Liver (tissue), 8 donors: ENCODE measurements at regions not wholly inside any gene's neighbourhood (a gene's known extent, or its start where the extent isn't known, plus 50 kb on each side); places are given as distances from the start of the nearest gene placed in this dataset.

ENCODE experiments used
- DNase-seq: peaks from one replicate; pipeline ENCODE4 v3.0.0-alpha.2; 2017; ENCODE audit warnings: low spot score
- H3K27ac ChIP-seq, 2 donors: one replicate each; pipeline ENCODE4 v1.7.0; 2013; ENCODE audit warnings: inconsistent platforms in 2 of 2, low read length in 2 of 2, control low read depth in 1 of 2, low read depth in 1 of 2, mild to moderate bottlenecking in 1 of 2
- H3K27me3 ChIP-seq, 4 donors: one replicate each; pipeline versions ENCODE4 v1.6.1 to v1.7.0; 2013; ENCODE audit warnings: low read length in 3 of 4, inconsistent platforms in 1 of 4, mild to moderate bottlenecking in 1 of 4, moderate library complexity in 1 of 4; ENCODE audit not compliant: control insufficient read depth in 4 of 4, insufficient read depth in 4 of 4
- H3K36me3 ChIP-seq, 4 donors: one replicate each; pipeline versions ENCODE4 v1.6.1 to v1.7.0; 2013; ENCODE audit warnings: low read length in 3 of 4, mild to moderate bottlenecking in 3 of 4, low read depth in 1 of 4, moderate library complexity in 1 of 4; ENCODE audit not compliant: control insufficient read depth in 4 of 4, insufficient read depth in 3 of 4
- H3K4me1 ChIP-seq, 4 donors: one replicate each; pipeline versions ENCODE4 v1.6.1 to v1.7.0; 2013; ENCODE audit warnings: low read length in 3 of 4, mild to moderate bottlenecking in 3 of 4, moderate library complexity in 1 of 4; ENCODE audit not compliant: control insufficient read depth in 4 of 4, insufficient read depth in 4 of 4
- H3K4me3 ChIP-seq, 3 donors: one replicate each; pipeline versions ENCODE4 v1.6.1 to v1.7.0; 2013; ENCODE audit warnings: low read length in 3 of 3, control low read depth in 1 of 3, low read depth in 1 of 3, mild to moderate bottlenecking in 1 of 3
- H3K9ac ChIP-seq, 2 donors: one replicate each; pipeline ENCODE4 v1.7.0; 2013; ENCODE audit warnings: low read length in 2 of 2, mild to moderate bottlenecking in 2 of 2, moderate library complexity in 2 of 2, control low read depth in 1 of 2, low read depth in 1 of 2
- H3K9me3 ChIP-seq, 4 donors: one replicate each; pipeline versions ENCODE4 v1.6.1 to v1.7.0; 2013; ENCODE audit warnings: low read length in 3 of 4; ENCODE audit not compliant: control insufficient read depth in 4 of 4
- ATF3 ChIP-seq: IDR thresholded peaks from 2 replicates; pipeline ENCODE4 v1.6.1; 2016; ENCODE audit warnings: antibody characterized with exemption
- EGR1 ChIP-seq, 2 donors: IDR thresholded peaks; 2 replicates each; pipeline ENCODE4 v1.6.1; 2016 to 2018; ENCODE audit warnings: antibody characterized with exemption in 2 of 2, low read depth in 2 of 2
- FOXA1 ChIP-seq: IDR thresholded peaks from 2 replicates; pipeline ENCODE4 v1.6.1; 2016; ENCODE audit warnings: antibody characterized with exemption
- FOXA2 ChIP-seq: IDR thresholded peaks from 2 replicates; pipeline ENCODE4 v1.6.1; 2016; ENCODE audit warnings: antibody characterized with exemption
- GABPA ChIP-seq, 2 donors: IDR thresholded peaks in 1 of 2; conservative IDR thresholded peaks in 1 of 2; 2 replicates each; pipeline ENCODE4 v1.6.1; 2016; ENCODE audit warnings: antibody characterized with exemption in 2 of 2, mild to moderate bottlenecking in 1 of 2, moderate library complexity in 1 of 2
- HNF4G ChIP-seq: IDR thresholded peaks from 2 replicates; pipeline ENCODE4 v1.6.1; 2016; ENCODE audit warnings: antibody characterized with exemption
- JUND ChIP-seq, 2 donors: IDR thresholded peaks; 2 replicates each; pipeline ENCODE4 v1.6.1; 2016; ENCODE audit warnings: antibody characterized with exemption in 2 of 2
- RAD21 ChIP-seq, 2 donors: IDR thresholded peaks; 2 replicates each; pipeline ENCODE4 v1.6.1; 2016; ENCODE audit warnings: antibody characterized with exemption in 2 of 2, mild to moderate bottlenecking in 2 of 2
- RXRA ChIP-seq, 2 donors: IDR thresholded peaks; 2 replicates each; pipeline ENCODE4 v1.6.1; 2017 to 2018; ENCODE audit warnings: antibody characterized with exemption in 2 of 2, mild to moderate bottlenecking in 1 of 2
- SP1 ChIP-seq: IDR thresholded peaks from 2 replicates; pipeline ENCODE4 v1.6.1; 2018; ENCODE audit warnings: antibody characterized with exemption, mild to moderate bottlenecking
- TAF1 ChIP-seq: conservative IDR thresholded peaks from 2 replicates; pipeline ENCODE4 v1.6.1; 2016; ENCODE audit warnings: antibody characterized with exemption, mild to moderate bottlenecking
- YY1 ChIP-seq: IDR thresholded peaks from 2 replicates; pipeline ENCODE4 v1.6.1; 2016; ENCODE audit warnings: antibody characterized with exemption, mild to moderate bottlenecking
- WGBS: extraction: QIAGEN DNeasy Blood & Tissue Kit; methylation state at CpG from one replicate; pipeline ENCODE4 v1.1.7; 2013; 5-methylcytosine and 5-hydroxymethylcytosine counted together
- TF ChIP-seq, protein P1 (sequence below): fragments of 150-350 bp; IDR thresholded peaks from 2 replicates; pipeline ENCODE4 v1.5.1; 2017; ENCODE audit warnings: improper control_type of control experiment, low read depth, low read length; ENCODE audit not compliant: missing input control
- TF ChIP-seq, protein P2 (sequence below): IDR thresholded peaks from 2 replicates; pipeline ENCODE4 v1.6.1; 2016; ENCODE audit warnings: antibody characterized with exemption, mild to moderate bottlenecking
- TF ChIP-seq, protein P3 (sequence below): IDR thresholded peaks from 2 replicates; pipeline ENCODE4 v1.6.1; 2016; ENCODE audit warnings: antibody characterized with exemption
- TF ChIP-seq, protein P4 (sequence below): IDR thresholded peaks from 2 replicates; pipeline ENCODE4 v1.6.1; 2016; ENCODE audit warnings: antibody characterized with exemption
- donor health status: healthy.
- donor health status: healthy.
- donor health status: healthy.
- donor health status: healthy.
- donor health status: healthy.

GRCh38 chr12:124465473-124465872, 101.9 kb downstream of the NCOR2 start:
- peaks cover 0 to 2% (median 0%) of the 10 kb centered on the region in 4 donors for H3K9me3 ChIP-seq
- DNase-seq: no peak
- TF ChIP-seq SP1 (no peak), ATF3 (no peak), FOXA1 (no peak), TAF1 (no peak), HNF4G (no peak), RXRA (IDR thresholded peaks at IDR 0.05) (no peak), RAD21 (IDR thresholded peaks at IDR 0.05) (no peak), GABPA (IDR thresholded peaks at IDR 0.05 in 1 of 2, conservative IDR thresholded peaks at IDR 0.05 in 1 of 2) (no peak), FOXA2 (no peak)
- TF ChIP-seq, protein P1, sequence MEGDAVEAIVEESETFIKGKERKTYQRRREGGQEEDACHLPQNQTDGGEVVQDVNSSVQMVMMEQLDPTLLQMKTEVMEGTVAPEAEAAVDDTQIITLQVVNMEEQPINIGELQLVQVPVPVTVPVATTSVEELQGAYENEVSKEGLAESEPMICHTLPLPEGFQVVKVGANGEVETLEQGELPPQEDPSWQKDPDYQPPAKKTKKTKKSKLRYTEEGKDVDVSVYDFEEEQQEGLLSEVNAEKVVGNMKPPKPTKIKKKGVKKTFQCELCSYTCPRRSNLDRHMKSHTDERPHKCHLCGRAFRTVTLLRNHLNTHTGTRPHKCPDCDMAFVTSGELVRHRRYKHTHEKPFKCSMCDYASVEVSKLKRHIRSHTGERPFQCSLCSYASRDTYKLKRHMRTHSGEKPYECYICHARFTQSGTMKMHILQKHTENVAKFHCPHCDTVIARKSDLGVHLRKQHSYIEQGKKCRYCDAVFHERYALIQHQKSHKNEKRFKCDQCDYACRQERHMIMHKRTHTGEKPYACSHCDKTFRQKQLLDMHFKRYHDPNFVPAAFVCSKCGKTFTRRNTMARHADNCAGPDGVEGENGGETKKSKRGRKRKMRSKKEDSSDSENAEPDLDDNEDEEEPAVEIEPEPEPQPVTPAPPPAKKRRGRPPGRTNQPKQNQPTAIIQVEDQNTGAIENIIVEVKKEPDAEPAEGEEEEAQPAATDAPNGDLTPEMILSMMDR: no peak
- TF ChIP-seq, protein P2, sequence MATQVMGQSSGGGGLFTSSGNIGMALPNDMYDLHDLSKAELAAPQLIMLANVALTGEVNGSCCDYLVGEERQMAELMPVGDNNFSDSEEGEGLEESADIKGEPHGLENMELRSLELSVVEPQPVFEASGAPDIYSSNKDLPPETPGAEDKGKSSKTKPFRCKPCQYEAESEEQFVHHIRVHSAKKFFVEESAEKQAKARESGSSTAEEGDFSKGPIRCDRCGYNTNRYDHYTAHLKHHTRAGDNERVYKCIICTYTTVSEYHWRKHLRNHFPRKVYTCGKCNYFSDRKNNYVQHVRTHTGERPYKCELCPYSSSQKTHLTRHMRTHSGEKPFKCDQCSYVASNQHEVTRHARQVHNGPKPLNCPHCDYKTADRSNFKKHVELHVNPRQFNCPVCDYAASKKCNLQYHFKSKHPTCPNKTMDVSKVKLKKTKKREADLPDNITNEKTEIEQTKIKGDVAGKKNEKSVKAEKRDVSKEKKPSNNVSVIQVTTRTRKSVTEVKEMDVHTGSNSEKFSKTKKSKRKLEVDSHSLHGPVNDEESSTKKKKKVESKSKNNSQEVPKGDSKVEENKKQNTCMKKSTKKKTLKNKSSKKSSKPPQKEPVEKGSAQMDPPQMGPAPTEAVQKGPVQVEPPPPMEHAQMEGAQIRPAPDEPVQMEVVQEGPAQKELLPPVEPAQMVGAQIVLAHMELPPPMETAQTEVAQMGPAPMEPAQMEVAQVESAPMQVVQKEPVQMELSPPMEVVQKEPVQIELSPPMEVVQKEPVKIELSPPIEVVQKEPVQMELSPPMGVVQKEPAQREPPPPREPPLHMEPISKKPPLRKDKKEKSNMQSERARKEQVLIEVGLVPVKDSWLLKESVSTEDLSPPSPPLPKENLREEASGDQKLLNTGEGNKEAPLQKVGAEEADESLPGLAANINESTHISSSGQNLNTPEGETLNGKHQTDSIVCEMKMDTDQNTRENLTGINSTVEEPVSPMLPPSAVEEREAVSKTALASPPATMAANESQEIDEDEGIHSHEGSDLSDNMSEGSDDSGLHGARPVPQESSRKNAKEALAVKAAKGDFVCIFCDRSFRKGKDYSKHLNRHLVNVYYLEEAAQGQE: no peak
- TF ChIP-seq, protein P3, sequence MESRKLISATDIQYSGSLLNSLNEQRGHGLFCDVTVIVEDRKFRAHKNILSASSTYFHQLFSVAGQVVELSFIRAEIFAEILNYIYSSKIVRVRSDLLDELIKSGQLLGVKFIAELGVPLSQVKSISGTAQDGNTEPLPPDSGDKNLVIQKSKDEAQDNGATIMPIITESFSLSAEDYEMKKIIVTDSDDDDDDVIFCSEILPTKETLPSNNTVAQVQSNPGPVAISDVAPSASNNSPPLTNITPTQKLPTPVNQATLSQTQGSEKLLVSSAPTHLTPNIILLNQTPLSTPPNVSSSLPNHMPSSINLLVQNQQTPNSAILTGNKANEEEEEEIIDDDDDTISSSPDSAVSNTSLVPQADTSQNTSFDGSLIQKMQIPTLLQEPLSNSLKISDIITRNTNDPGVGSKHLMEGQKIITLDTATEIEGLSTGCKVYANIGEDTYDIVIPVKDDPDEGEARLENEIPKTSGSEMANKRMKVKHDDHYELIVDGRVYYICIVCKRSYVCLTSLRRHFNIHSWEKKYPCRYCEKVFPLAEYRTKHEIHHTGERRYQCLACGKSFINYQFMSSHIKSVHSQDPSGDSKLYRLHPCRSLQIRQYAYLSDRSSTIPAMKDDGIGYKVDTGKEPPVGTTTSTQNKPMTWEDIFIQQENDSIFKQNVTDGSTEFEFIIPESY: no peak
- no peak overlapping the region for H3K9ac ChIP-seq
- WGBS: 95% methylated on average over 1 of the region's 1 CpG
- no peaks in the 10 kb centered on the region for H3K27me3 ChIP-seq
- H3K4me3 ChIP-seq: no peak overlapping the region
- peaks cover 3 to 40% (median 5%) of the 10 kb centered on the region in 4 donors for H3K36me3 ChIP-seq
- H3K27ac ChIP-seq: peak overlapping the region in 1 of 2 donors; percentile 50
- H3K4me1 ChIP-seq: peaks cover 0 to 4% (median 0%) of the 10 kb centered on the region in 4 donors

- Histone ChIP-seq H3K4me3 (no peak overlapping the region), H3K27me3 (no peaks in the 10 kb centered on the region), H3K4me1 (peaks cover 0 to 4% (median 0%) of the 10 kb centered on the region in 4 donors), H3K27ac (no peak overlapping the region), H3K36me3 (peaks cover 0 to 46% (median 4%) of the 10 kb centered on the region in 4 donors), H3K9me3 (peaks cover 0 to 2% (median 0%) of the 10 kb centered on the region in 4 donors), H3K9ac (no peak overlapping the region)
- TF ChIP-seq RXRA (IDR thresholded peaks at IDR 0.05) (no peak), RAD21 (IDR thresholded peaks at IDR 0.05) (no peak), EGR1 (IDR thresholded peaks at IDR 0.05; ENCODE audit: low read depth in 2 of 2) (no peak), FOXA1 (no peak), SP1 (no peak), YY1 (no peak), HNF4G (no peak), JUND (IDR thresholded peaks at IDR 0.05) (no peak)
- TF ChIP-seq, protein P4, sequence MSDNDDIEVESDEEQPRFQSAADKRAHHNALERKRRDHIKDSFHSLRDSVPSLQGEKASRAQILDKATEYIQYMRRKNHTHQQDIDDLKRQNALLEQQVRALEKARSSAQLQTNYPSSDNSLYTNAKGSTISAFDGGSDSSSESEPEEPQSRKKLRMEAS: no peak
- TF ChIP-seq, protein P1: no peak
- WGBS: 97% methylated on average over 4 of the region's 4 CpGs
- DNase-seq: no peak
Measured at GRCh38 chr12:124464830-124465229, 102.6 kb downstream of the NCOR2 start.
